ENCODE measurements at regions not wholly inside any gene's neighbourhood (a gene's known extent, or its start where the extent isn't known, plus 50 kb on each side); places are given as distances from the start of the nearest gene placed in this dataset.

DNA sequence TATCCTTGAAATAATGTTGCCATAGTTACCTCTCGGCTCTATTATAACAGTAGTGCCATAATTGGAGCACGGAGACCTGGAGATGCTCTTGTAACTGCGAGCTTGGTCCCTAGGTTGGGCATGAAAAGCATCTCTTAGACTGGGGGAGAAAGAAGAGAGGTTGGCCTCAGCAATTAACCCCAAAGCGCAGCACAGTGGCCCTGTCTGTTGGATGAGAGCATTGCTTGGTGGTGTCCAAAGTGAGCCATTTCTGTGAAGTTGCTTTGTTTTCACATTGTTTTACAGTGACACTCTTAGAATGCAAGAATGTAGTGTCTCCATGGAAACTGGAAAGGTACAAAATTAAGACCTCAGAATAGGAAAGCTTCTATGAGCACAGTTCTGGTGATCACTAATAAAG is 660.7 kb upstream of the EEF2KMT start:
- 53% methylated on average over 3 of the region's 4 CpGs; no CpG with 5 or more reads in 1 of the 2 experiments for WGBS, 2 experiments (ENCODE audit: extremely low coverage in 2 of 2, insufficient read length in 1 of 2)
- no peak overlapping the region for H3K9ac ChIP-seq (ENCODE audit: low read depth, low read length)
- H2AFZ ChIP-seq (replicated peaks; ENCODE audit: low read length, poor library complexity): no peak overlapping the region
- H4K20me1 ChIP-seq (ENCODE audit: insufficient read depth, low read length): no peaks in the 10 kb centered on the region
- no peak overlapping the region for H3K18ac ChIP-seq (ENCODE audit: low read depth, low read length)
- H2BK15ac ChIP-seq (ENCODE audit: low read depth, low read length): no peak overlapping the region
- intact Hi-C loops (cut with micrococcal nuclease): no loop called here
- no TSS peak for BruUV-seq (replicated peaks)
- no peak overlapping the region for H2BK120ac ChIP-seq (ENCODE audit: low read depth, low read length)
- in situ Hi-C loops (cut with MboI; ENCODE audit: low sequenced_read_pairs): no loop called here
- H3K56ac ChIP-seq (ENCODE audit: extremely low read depth, insufficient read depth, low read length): no peak overlapping the region
- ATAC-seq (ENCODE audit: low read depth): no peak
- POLR2A ChIA-PET (ENCODE audit: unreplicated experiment): no interaction called here
- peaks cover 11% of the 10 kb centered on the region; the same call in 1 of the 2 replicates for H3K9me3 ChIP-seq (ENCODE audit: control insufficient read depth, insufficient read depth, low read length)
- H3K4me2 ChIP-seq (ENCODE audit: low read depth, low read length): no peak overlapping the region
- no peaks in the 10 kb centered on the region for H3K4me1 ChIP-seq (ENCODE audit: control insufficient read depth, insufficient read depth, low read length)
- dilution Hi-C loops (cut with HindIII; ENCODE audit: low sequenced_read_pairs, unreplicated experiment): no loop called here
- H3K4me3 ChIP-seq (ENCODE audit: insufficient read depth, low read depth, low read length): no peak overlapping the region
- CTCF ChIA-PET: no interaction called here
- no peak overlapping the region for H3K23ac ChIP-seq (ENCODE audit: low read depth, low read length)
- no peaks in the 10 kb centered on the region for H3K27me3 ChIP-seq (ENCODE audit: control insufficient read depth, insufficient read depth, low read length)
- H3K36me3 ChIP-seq (ENCODE audit: control insufficient read depth, insufficient read depth, low read length): no peaks in the 10 kb centered on the region
- no peak overlapping the region for H2AK9ac ChIP-seq (replicated peaks; ENCODE audit: low read depth, low read length, poor library complexity)
- TF ChIP-seq, protein P1, sequence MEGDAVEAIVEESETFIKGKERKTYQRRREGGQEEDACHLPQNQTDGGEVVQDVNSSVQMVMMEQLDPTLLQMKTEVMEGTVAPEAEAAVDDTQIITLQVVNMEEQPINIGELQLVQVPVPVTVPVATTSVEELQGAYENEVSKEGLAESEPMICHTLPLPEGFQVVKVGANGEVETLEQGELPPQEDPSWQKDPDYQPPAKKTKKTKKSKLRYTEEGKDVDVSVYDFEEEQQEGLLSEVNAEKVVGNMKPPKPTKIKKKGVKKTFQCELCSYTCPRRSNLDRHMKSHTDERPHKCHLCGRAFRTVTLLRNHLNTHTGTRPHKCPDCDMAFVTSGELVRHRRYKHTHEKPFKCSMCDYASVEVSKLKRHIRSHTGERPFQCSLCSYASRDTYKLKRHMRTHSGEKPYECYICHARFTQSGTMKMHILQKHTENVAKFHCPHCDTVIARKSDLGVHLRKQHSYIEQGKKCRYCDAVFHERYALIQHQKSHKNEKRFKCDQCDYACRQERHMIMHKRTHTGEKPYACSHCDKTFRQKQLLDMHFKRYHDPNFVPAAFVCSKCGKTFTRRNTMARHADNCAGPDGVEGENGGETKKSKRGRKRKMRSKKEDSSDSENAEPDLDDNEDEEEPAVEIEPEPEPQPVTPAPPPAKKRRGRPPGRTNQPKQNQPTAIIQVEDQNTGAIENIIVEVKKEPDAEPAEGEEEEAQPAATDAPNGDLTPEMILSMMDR (conservative IDR thresholded peaks at IDR 0.05; ENCODE audit: low read depth, low read length): no peak
- TF ChIP-seq MAZ (IDR thresholded peaks at IDR 0.05; ENCODE audit: borderline replicate concordance, low read depth, low read length) (no peak), FOS (IDR thresholded peaks at IDR 0.05; ENCODE audit: low read depth, low read length) (no peak), POLR2A (IDR thresholded peaks at IDR 0.05; ENCODE audit: low read depth, low read length) (no peak), RAD21 (IDR thresholded peaks at IDR 0.05; ENCODE audit: low read length) (no peak), RCOR1 (IDR thresholded peaks at IDR 0.05; ENCODE audit: insufficient replicate concordance, low read length) (no peak), CHD1 (IDR thresholded peaks at IDR 0.05; ENCODE audit: low read depth, low read length) (no peak)
- no peak overlapping the region for H4K5ac ChIP-seq (ENCODE audit: low read depth, low read length)
- H4K91ac ChIP-seq (ENCODE audit: insufficient read depth, low read depth, low read length): no peak overlapping the region
- H3K79me1 ChIP-seq (ENCODE audit: low read depth in 1 of 2, low read length in 2 of 2): no peaks in the 10 kb centered on the region
- DNase-seq: no peak
- H3K9me1 ChIP-seq (ENCODE audit: insufficient read depth, low read length): no peaks in the 10 kb centered on the region
- no peak overlapping the region for H2BK20ac ChIP-seq (ENCODE audit: low read depth, low read length)
- no peak overlapping the region for H3K4ac ChIP-seq (ENCODE audit: low read depth, low read length)
- no peak overlapping the region for H4K8ac ChIP-seq (ENCODE audit: low read depth in 2 of 2, low read length in 2 of 2)
- no peak overlapping the region for H3K14ac ChIP-seq (replicated peaks; ENCODE audit: low read depth, low read length)
- H2BK5ac ChIP-seq (ENCODE audit: low read depth, low read length, poor library complexity, severe bottlenecking): no peak overlapping the region
- no peak overlapping the region for H3K27ac ChIP-seq (ENCODE audit: insufficient read depth, low read length)
- H2AK5ac ChIP-seq (ENCODE audit: low read depth, low read length): no peak overlapping the region
